ENCODE measurements at regions not wholly inside any gene's neighbourhood (a gene's known extent, or its start where the extent isn't known, plus 50 kb on each side); places are given as distances from the start of the nearest gene placed in this dataset.

DNA sequence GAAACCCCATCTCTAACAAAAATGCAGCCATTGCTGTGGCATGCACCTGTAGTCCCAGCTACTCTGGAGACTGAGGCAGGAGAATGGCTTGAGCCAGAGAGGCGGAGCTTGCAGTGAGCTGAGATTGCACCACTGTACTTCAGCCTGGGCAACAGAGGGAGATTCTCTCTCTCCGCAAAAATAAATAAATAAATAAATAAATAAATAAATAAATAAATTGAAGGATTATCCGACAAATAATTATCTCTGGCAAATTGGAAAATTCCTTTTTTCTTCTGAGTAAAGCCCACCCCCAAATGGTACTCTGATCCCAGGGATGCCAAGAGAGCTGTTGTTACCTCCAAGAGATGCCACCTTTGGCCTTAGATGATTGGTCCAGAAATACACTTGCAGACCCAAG, 137.9 kb downstream of the SUDS3 start:
- TF ChIP-seq CTCF (IDR thresholded peaks at IDR 0.05) (no peak), POLR2A (IDR thresholded peaks at IDR 0.05) (no peak)
